SH-SY5Y (cell line): ENCODE measurements at regions not wholly inside any gene's neighbourhood (a gene's known extent, or its start where the extent isn't known, plus 50 kb on each side); places are given as distances from the start of the nearest gene placed in this dataset.

Source experiments
- GATA2 ChIP-seq: IDR thresholded peaks from 2 replicates; pipeline ENCODE4 v1.6.1; 2011; ENCODE audit warnings: mild to moderate bottlenecking, low read depth, low read length
- GATA3 ChIP-seq: IDR thresholded peaks from 2 replicates; pipeline ENCODE4 v1.6.1; 2011; ENCODE audit warnings: low read depth, mild to moderate bottlenecking, low read length, moderate library complexity

DNA sequence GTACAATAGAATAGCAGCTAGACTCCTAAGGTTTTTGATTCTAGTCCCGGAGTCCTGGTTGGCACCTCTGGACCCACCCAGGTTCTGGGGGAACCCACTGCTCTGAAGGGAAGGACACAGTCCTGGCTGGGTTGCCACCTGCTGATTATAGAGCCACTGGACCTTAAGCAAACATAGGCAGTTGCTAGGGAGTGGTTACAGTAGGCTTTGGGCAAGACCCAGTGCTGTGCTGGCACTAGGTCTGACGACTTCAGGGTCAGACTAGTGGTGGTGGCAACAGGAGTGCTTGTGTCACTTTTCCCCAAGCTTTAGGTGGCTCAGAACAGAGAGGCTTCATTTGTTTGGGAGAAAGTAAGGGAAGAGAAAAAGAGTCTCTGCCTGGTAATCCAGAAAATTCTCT lies 109.8 kb upstream of the C3orf80 start:
- TF ChIP-seq GATA3 (no peak), GATA2 (no peak)
